ENCODE measurements at regions not wholly inside any gene's neighbourhood (a gene's known extent, or its start where the extent isn't known, plus 50 kb on each side); places are given as distances from the start of the nearest gene placed in this dataset.
A peak's percentile ranks its signal among the peaks of the same experiment; 100 is the strongest.

DNA sequence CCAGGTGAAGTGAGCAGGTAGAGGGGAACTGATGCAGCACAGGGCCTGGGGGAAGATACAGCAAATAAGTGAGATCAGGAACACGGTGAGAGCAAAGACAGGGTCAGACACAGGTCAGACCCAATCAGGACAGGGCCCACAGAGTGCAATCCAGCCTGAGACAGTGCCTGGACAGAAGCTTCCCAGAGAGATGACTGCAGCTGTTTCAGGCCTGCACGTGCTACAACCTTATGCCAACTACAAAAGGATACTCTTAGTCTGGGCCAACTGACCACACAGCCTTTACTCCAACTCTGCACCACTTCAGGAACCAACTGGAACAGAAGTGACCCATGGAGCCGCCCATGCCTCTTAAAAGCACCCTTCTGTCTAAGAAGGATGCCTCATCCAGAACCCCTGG lies 228.0 kb downstream of the TOMM20 start:
- DNase-seq (ENCODE audit: extremely low read depth in 1 of 4, low spot score in 3 of 4) (no peak), FAIRE-seq (no peak), ATAC-seq (peak; percentile 34)
- Histone ChIP-seq H3K36me3 (ENCODE audit: control insufficient read depth, insufficient read depth, low read length) (no peaks in the 10 kb centered on the region), H3K4me1 (replicated peaks in 1 of 2; ENCODE audit: control insufficient read depth in 2 of 2, insufficient read depth in 2 of 2, low read length in 2 of 2) (peaks cover 5 to 18% of the 10 kb centered on the region in 2 experiments; a peak in 4 of 5 replicates), H3K27me3 (ENCODE audit: control insufficient read depth in 2 of 2, insufficient read depth in 2 of 2, low read length in 2 of 2) (no peaks in the 10 kb centered on the region; a peak in 1 of 5 replicates), H3K9me3 (replicated peaks; ENCODE audit: control insufficient read depth, insufficient read depth, low read depth, low read length) (no peaks in the 10 kb centered on the region), H4K20me1 (replicated peaks; ENCODE audit: control insufficient read depth, insufficient read depth, low read length) (no peaks in the 10 kb centered on the region), H3K4me2 (ENCODE audit: insufficient read depth, low read length) (no peak overlapping the region), H3K27ac (ENCODE audit: extremely low read depth, low read depth, low read length) (no peak overlapping the region), H3K79me2 (ENCODE audit: control insufficient read depth, insufficient read depth, low read length) (no peaks in the 10 kb centered on the region), H3K9me1 (ENCODE audit: control insufficient read depth, insufficient read depth, low read length) (no peaks in the 10 kb centered on the region), H3K9ac (ENCODE audit: insufficient read depth in 1 of 2, low read depth in 2 of 2, low read length in 2 of 2) (peak overlapping the region in 1 of 2 experiments; percentile 41; a peak in 1 of 4 replicates), H2AFZ (ENCODE audit: low read depth, low read length) (peak overlapping the region; percentile 26), H3K4me3 (no peak overlapping the region)
- BruUV-seq (replicated peaks) = no TSS peak
- 49% methylated on average over 3 of the region's 3 CpGs for WGBS (ENCODE audit: insufficient coverage, low coverage, missing lambda C conversion rate)
- TF ChIP-seq, protein P1, sequence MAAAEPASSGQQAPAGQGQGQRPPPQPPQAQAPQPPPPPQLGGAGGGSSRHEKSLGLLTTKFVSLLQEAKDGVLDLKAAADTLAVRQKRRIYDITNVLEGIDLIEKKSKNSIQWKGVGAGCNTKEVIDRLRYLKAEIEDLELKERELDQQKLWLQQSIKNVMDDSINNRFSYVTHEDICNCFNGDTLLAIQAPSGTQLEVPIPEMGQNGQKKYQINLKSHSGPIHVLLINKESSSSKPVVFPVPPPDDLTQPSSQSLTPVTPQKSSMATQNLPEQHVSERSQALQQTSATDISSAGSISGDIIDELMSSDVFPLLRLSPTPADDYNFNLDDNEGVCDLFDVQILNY (CRISPR knock-in tag; IDR thresholded peaks at IDR 0.05) = no peak
- TF ChIP-seq TFAM (CRISPR knock-in tag; conservative IDR thresholded peaks at IDR 0.05) = no peak
- TF ChIP-seq ZNF12 (CRISPR knock-in tag; IDR thresholded peaks at IDR 0.05) = no peak
- no peak for TF ChIP-seq ZNF263 (CRISPR knock-in tag; IDR thresholded peaks at IDR 0.05; ENCODE audit: borderline replicate concordance)
- POLR2A ChIA-PET = no interaction called here
- in situ Hi-C loops (cut with MboI) (no loop called here), intact Hi-C loops (cut with micrococcal nuclease) (no loop called here)
- CTCF ChIA-PET (ENCODE audit: low intra/inter-chr PET ratio) = no interaction called here

GRCh38 chr1:234899730-234900072 lies 228.9 kb downstream of the TOMM20 start:
- no peaks in the 10 kb centered on the region for H3K36me3 ChIP-seq (ENCODE audit: control insufficient read depth, insufficient read depth, low read length)
- 81% methylated on average over 13 of the region's 13 CpGs for WGBS (ENCODE audit: insufficient coverage, low coverage, missing lambda C conversion rate)
- no TSS peak for BruUV-seq (replicated peaks)
- ChIA-PET CTCF (ENCODE audit: low intra/inter-chr PET ratio) (no interaction called here), POLR2A (no interaction called here)
- no peaks in the 10 kb centered on the region for H3K9me1 ChIP-seq (ENCODE audit: control insufficient read depth, insufficient read depth, low read length)
- H3K4me2 ChIP-seq (ENCODE audit: insufficient read depth, low read length) = no peak overlapping the region
- H3K27ac ChIP-seq (ENCODE audit: extremely low read depth, low read depth, low read length) = no peak overlapping the region
- H3K9me3 ChIP-seq (replicated peaks; ENCODE audit: control insufficient read depth, insufficient read depth, low read depth, low read length) = no peaks in the 10 kb centered on the region
- no peak for DNase-seq (ENCODE audit: extremely low read depth in 1 of 4, low spot score in 3 of 4)
- intact Hi-C loops (cut with micrococcal nuclease) = no loop called here
- H3K27me3 ChIP-seq (ENCODE audit: control insufficient read depth in 2 of 2, insufficient read depth in 2 of 2, low read length in 2 of 2) = no peaks in the 10 kb centered on the region; a peak in 1 of 5 replicates
- H3K4me3 ChIP-seq = no peak overlapping the region
- peak overlapping the region in 1 of 2 experiments; percentile 35; a peak in 1 of 4 replicates for H3K9ac ChIP-seq (ENCODE audit: insufficient read depth in 1 of 2, low read depth in 2 of 2, low read length in 2 of 2)
- peak overlapping the region; percentile 81 for H2AFZ ChIP-seq (ENCODE audit: low read depth, low read length)
- no peaks in the 10 kb centered on the region for H4K20me1 ChIP-seq (replicated peaks; ENCODE audit: control insufficient read depth, insufficient read depth, low read length)
- no peaks in the 10 kb centered on the region for H3K79me2 ChIP-seq (ENCODE audit: control insufficient read depth, insufficient read depth, low read length)
- peaks cover 5 to 19% of the 10 kb centered on the region in 2 experiments; a peak in 4 of 5 replicates for H3K4me1 ChIP-seq (replicated peaks in 1 of 2; ENCODE audit: control insufficient read depth in 2 of 2, insufficient read depth in 2 of 2, low read length in 2 of 2)
- ATAC-seq = no peak
- in situ Hi-C loops (cut with MboI) = no loop called here
- no peak for FAIRE-seq
- 0 out of 2 replicates have a peak, but pooled peaks have one; percentile 2 for TF ChIP-seq ZNF395 (CRISPR knock-in tag; IDR thresholded peaks at IDR 0.05)
- TF ChIP-seq CBFA2T3 (IDR thresholded peaks at IDR 0.05) = peak; percentile 65; the same call in 1 of the 2 replicates
- no peak for TF ChIP-seq TEAD1 (CRISPR knock-in tag; IDR thresholded peaks at IDR 0.05)
- TF ChIP-seq, protein P2, sequence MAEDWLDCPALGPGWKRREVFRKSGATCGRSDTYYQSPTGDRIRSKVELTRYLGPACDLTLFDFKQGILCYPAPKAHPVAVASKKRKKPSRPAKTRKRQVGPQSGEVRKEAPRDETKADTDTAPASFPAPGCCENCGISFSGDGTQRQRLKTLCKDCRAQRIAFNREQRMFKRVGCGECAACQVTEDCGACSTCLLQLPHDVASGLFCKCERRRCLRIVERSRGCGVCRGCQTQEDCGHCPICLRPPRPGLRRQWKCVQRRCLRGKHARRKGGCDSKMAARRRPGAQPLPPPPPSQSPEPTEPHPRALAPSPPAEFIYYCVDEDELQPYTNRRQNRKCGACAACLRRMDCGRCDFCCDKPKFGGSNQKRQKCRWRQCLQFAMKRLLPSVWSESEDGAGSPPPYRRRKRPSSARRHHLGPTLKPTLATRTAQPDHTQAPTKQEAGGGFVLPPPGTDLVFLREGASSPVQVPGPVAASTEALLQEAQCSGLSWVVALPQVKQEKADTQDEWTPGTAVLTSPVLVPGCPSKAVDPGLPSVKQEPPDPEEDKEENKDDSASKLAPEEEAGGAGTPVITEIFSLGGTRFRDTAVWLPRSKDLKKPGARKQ (CRISPR knock-in tag; IDR thresholded peaks at IDR 0.05) = peak; percentile 75; the same call in 1 of the 2 replicates

Data from K562 (cell line).